Endothelial cell of umbilical vein (primary cell): ENCODE measurements at regions not wholly inside any gene's neighbourhood (a gene's known extent, or its start where the extent isn't known, plus 50 kb on each side); places are given as distances from the start of the nearest gene placed in this dataset.

Experiments
- BruUV-seq: library from RNA; stranded (reverse); fragments of 400-500 nt; replicated peaks from 2 replicates; lab custom pipeline; 2021; lab: Mats Ljungman, UMichigan
- CTCF ChIA-PET: fragments of 300-600, 350-600 bp; sonication (Branson Sonifier 250); formaldehyde crosslinking; loops from one replicate; lab custom pipeline; 2021; ENCODE audit warnings: antibody characterized with exemption, inconsistent platforms; lab: Charles Lee
- POLR2A ChIA-PET: fragments of 300-600, 350-600 bp; sonication (Branson Sonifier 250); formaldehyde crosslinking; loops from one replicate; lab custom pipeline; 2021; ENCODE audit warnings: antibody characterized with exemption, inconsistent platforms; lab: Charles Lee
- DNase-seq: peaks from one replicate; pipeline ENCODE4 v3.0.0-alpha.2; 2011; ENCODE audit warnings: low read depth, low spot score
- FAIRE-seq: peaks from 2 replicates; lab custom pipeline; 2011; peaks lifted over from hg19 to GRCh38; lab: Jason Lieb, UNC
- H2AFZ ChIP-seq: 2 replicates; pipeline ENCODE4 v1.6.0; 2012; ENCODE audit warnings: low read depth, low read length, control low read depth, inconsistent platforms
- H3K27ac ChIP-seq: 2 replicates; pipeline ENCODE4 v1.5.1; 2011; ENCODE audit warnings: low read depth, mild to moderate bottlenecking, control low read depth, low read length, moderate library complexity; ENCODE audit not compliant: insufficient read depth
- H3K27me3 ChIP-seq, 2 experiments: 2 replicates each; pipeline versions ENCODE4 v1.6.0 to v1.6.1; 2011; ENCODE audit warnings: low read length in 2 of 2, mixed read lengths in 1 of 2; ENCODE audit not compliant: control insufficient read depth in 2 of 2, insufficient read depth in 2 of 2
- H3K36me3 ChIP-seq, 2 experiments: 2 replicates in 1 of 2; 3 replicates in 1 of 2; pipeline ENCODE4 v1.5.1; 2011; ENCODE audit warnings: low read length in 2 of 2, mild to moderate bottlenecking in 1 of 2, moderate library complexity in 1 of 2; ENCODE audit not compliant: control insufficient read depth in 2 of 2, insufficient read depth in 2 of 2; ENCODE audit errors: extremely low read depth in 1 of 2
- H3K4me1 ChIP-seq: 3 replicates; pipeline ENCODE4 v1.5.1; 2011; ENCODE audit warnings: mild to moderate bottlenecking, low read length; ENCODE audit not compliant: control insufficient read depth, insufficient read depth; ENCODE audit errors: extremely low read depth
- H3K4me2 ChIP-seq: 2 replicates; pipeline ENCODE4 v1.6.1; 2011; ENCODE audit warnings: low read length, control low read depth, mixed read lengths; ENCODE audit not compliant: insufficient read depth
- H3K4me3 ChIP-seq, 3 experiments: fragments of 200-600 bp in 1 of 3; sonication (generic), shearing (Covaris generic) in 1 of 3; replicated peaks in 1 of 3; 2 replicates each; pipeline ENCODE4 v1.5.1; 2011 to 2016; ENCODE audit warnings: control low read depth in 3 of 3, low read length in 3 of 3, mild to moderate bottlenecking in 2 of 3, inconsistent platforms in 1 of 3, low read depth in 1 of 3, moderate library complexity in 1 of 3; ENCODE audit not compliant: insufficient read depth in 1 of 3
- H3K79me2 ChIP-seq: 2 replicates; pipeline ENCODE4 v1.6.0; 2012; ENCODE audit warnings: low read length, inconsistent platforms; ENCODE audit not compliant: control insufficient read depth, insufficient read depth
- H3K9ac ChIP-seq: replicated peaks from 2 replicates; pipeline ENCODE3; 2011; ENCODE audit warnings: low read length, control low read depth; ENCODE audit not compliant: insufficient read depth; ENCODE audit errors: extremely low read depth
- H3K9me1 ChIP-seq: replicated peaks from 3 replicates; pipeline ENCODE4 v1.6.0; 2011; ENCODE audit warnings: mild to moderate bottlenecking, low read length; ENCODE audit not compliant: control insufficient read depth, insufficient read depth; ENCODE audit errors: extremely low read depth
- H3K9me3 ChIP-seq: replicated peaks from 2 replicates; pipeline ENCODE4 v1.5.1; 2012; ENCODE audit warnings: low read length, inconsistent platforms; ENCODE audit not compliant: control insufficient read depth, insufficient read depth
- H4K20me1 ChIP-seq: replicated peaks from 2 replicates; pipeline ENCODE3; 2011; ENCODE audit warnings: mild to moderate bottlenecking, low read length; ENCODE audit not compliant: control insufficient read depth, insufficient read depth; ENCODE audit errors: extremely low read depth
- CTCF ChIP-seq, 2 donors: IDR thresholded peaks; 1 replicate in 1 of 2; 2 replicates in 1 of 2; pipeline ENCODE4 v1.5.1; 2011; ENCODE audit warnings: low read length in 2 of 2, mild to moderate bottlenecking in 2 of 2, moderate library complexity in 2 of 2, control low read depth in 1 of 2, inconsistent platforms in 1 of 2, low read depth in 1 of 2; ENCODE audit not compliant: insufficient read depth in 1 of 2; ENCODE audit errors: extremely low read depth in 1 of 2
- EZH2 ChIP-seq: IDR thresholded peaks from 2 replicates; pipeline ENCODE4 v1.6.1; 2012; ENCODE audit warnings: borderline replicate concordance, low read depth, mild to moderate bottlenecking, moderate library complexity, low read length, inconsistent platforms; ENCODE audit not compliant: severe bottlenecking
- FOS ChIP-seq: IDR thresholded peaks from 2 replicates; pipeline ENCODE4 v1.6.1; 2011; ENCODE audit warnings: mild to moderate bottlenecking, low read length, moderate library complexity, borderline replicate concordance; ENCODE audit not compliant: insufficient read depth
- GATA2 ChIP-seq: IDR thresholded peaks from 2 replicates; pipeline ENCODE4 v1.7.0; 2011; ENCODE audit warnings: low read depth, mild to moderate bottlenecking, moderate library complexity, mixed read lengths, low read length; ENCODE audit not compliant: insufficient read length, insufficient read depth
- JUN ChIP-seq: IDR thresholded peaks from 2 replicates; pipeline ENCODE4 v1.6.1; 2011; ENCODE audit warnings: borderline replicate concordance, low read depth; ENCODE audit not compliant: insufficient read length, insufficient read depth
- MAX ChIP-seq: IDR thresholded peaks from 2 replicates; pipeline ENCODE4 v1.6.1; 2011; ENCODE audit not compliant: insufficient read depth, insufficient read length
- MYC ChIP-seq: IDR thresholded peaks from one replicate; pipeline ENCODE4 v1.6.1; 2011; ENCODE audit warnings: mild to moderate bottlenecking, low read depth, low read length
- POLR2A ChIP-seq: IDR thresholded peaks from 2 replicates; pipeline ENCODE4 v1.6.1; 2012; ENCODE audit warnings: low read depth, mild to moderate bottlenecking, control low read depth, low read length
- POLR2AphosphoS5 ChIP-seq: IDR thresholded peaks from 2 replicates; pipeline ENCODE4 v1.6.1; 2012; ENCODE audit warnings: low read depth, mild to moderate bottlenecking, control low read depth, low read length, moderate library complexity; ENCODE audit not compliant: insufficient read depth
- dilution Hi-C: fragments of 300-500 bp; cut with MboI; formaldehyde crosslinking; loops from one replicate; pipeline ENCODE4 v1.15.0; 2019; ENCODE audit warnings: low sequenced_read_pairs; ENCODE audit not compliant: extremely low pct_ligation_motif_present
- intact Hi-C: fragments of 100-400 bp; cut with micrococcal nuclease; formaldehyde crosslinking; loops from one replicate; pipeline ENCODE4 v1.10.0; 2022

DNA sequence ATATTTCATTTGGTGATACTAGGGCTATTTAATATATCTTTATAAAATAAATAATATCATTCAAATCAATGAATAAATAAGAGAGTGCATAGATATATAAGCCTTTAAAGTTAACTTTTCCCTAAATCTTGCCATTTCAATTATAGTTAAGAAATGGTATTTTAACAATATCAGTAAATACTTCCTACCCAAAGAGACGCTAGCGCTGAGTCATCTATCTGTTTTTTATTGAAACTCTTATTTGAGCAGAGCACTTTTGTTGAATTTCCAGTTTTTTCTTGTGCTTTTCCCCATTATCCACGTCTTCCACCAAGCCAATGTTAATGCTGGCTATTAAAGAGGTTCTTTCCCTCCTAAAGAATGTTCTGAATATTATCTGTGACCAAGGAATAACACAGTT lies 639.3 kb downstream of the DSC3 start:
- intact Hi-C loops (no loop called here), dilution Hi-C loops (no loop called here)
- H3K9me1 ChIP-seq = no peaks in the 10 kb centered on the region
- H3K4me2 ChIP-seq = no peak overlapping the region
- H4K20me1 ChIP-seq = no peaks in the 10 kb centered on the region
- no peak for TF ChIP-seq MAX
- no peak for TF ChIP-seq POLR2A
- no peak for TF ChIP-seq FOS
- no peak for TF ChIP-seq MYC
- no peak for TF ChIP-seq POLR2AphosphoS5
- no peak for TF ChIP-seq CTCF (IDR thresholded peaks at IDR 0.05; ENCODE audit: extremely low read depth in 1 of 2, insufficient read depth in 1 of 2, low read depth in 1 of 2, low read length in 2 of 2)
- no peak for TF ChIP-seq GATA2
- TF ChIP-seq EZH2 = no peak
- TF ChIP-seq JUN = no peak
- no peaks in the 10 kb centered on the region for H3K27me3 ChIP-seq
- no peaks in the 10 kb centered on the region for H3K4me1 ChIP-seq
- FAIRE-seq (no peak), DNase-seq (no peak)
- H3K36me3 ChIP-seq = no peaks in the 10 kb centered on the region
- no peak overlapping the region for H3K27ac ChIP-seq
- peaks cover 2% of the 10 kb centered on the region for H3K9me3 ChIP-seq
- H3K9ac ChIP-seq = no peak overlapping the region
- POLR2A ChIA-PET = no interaction called here
- H3K4me3 ChIP-seq = no peak overlapping the region
- CTCF ChIA-PET = no interaction called here
- no peak overlapping the region for H2AFZ ChIP-seq
- no TSS peak for BruUV-seq
- H3K79me2 ChIP-seq = no peaks in the 10 kb centered on the region
